ENCODE measurements at regions not wholly inside any gene's neighbourhood (a gene's known extent, or its start where the extent isn't known, plus 50 kb on each side); places are given as distances from the start of the nearest gene placed in this dataset.

DNA sequence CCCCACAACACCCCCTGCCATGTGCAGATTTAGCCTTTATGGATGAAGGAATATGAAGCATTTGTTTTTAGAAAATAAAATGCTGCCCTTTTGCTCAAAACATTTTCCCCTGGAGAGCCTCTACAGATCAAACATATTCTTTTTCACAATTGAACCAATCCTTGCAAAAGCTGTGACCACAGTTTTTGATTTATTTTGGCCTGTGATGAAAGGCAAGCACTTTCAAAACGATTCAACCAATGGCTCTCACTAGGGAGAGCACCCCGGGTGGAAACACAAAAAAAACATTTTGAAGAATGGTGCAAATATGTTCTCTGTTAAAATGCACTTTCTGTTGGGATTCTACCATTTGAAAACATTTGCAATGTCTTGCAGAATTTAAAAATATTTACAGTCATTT is 476.0 kb upstream of the ONECUT1 start:
- H3K9me3 ChIP-seq (ENCODE audit: control insufficient read depth in 2 of 2, insufficient read depth in 1 of 2, low read depth in 1 of 2, low read length in 1 of 2) = no peaks in the 10 kb centered on the region
- 60 to 63% (median 62%) methylated on average over 2 of the region's 2 CpGs for WGBS, 3 donors
- FAIRE-seq = no peak
- H3K27ac ChIP-seq (ENCODE audit: low read depth in 1 of 3, low read length in 2 of 3) = no peak overlapping the region
- H3K4me1 ChIP-seq (ENCODE audit: control insufficient read depth in 3 of 3, insufficient read depth in 2 of 3, low read depth in 1 of 3, low read length in 2 of 3) = no peaks in the 10 kb centered on the region
- no peak for DNase-seq
- no peak overlapping the region for H3K4me3 ChIP-seq (ENCODE audit: low read depth in 1 of 3, low read length in 3 of 3)
- H3K27me3 ChIP-seq (ENCODE audit: control insufficient read depth in 3 of 3, insufficient read depth in 3 of 3, low read length in 3 of 3) = no peaks in the 10 kb centered on the region
- H3K36me3 ChIP-seq (ENCODE audit: control insufficient read depth in 3 of 3, insufficient read depth in 2 of 3, low read depth in 1 of 3, low read length in 3 of 3) = no peaks in the 10 kb centered on the region

GRCh38 chr15:53260647-53261046 is 470.5 kb upstream of the ONECUT1 start:
- Histone ChIP-seq H3K27ac (ENCODE audit: low read depth in 1 of 3, low read length in 2 of 3) (no peak overlapping the region), H3K27me3 (ENCODE audit: control insufficient read depth in 3 of 3, insufficient read depth in 3 of 3, low read length in 3 of 3) (no peaks in the 10 kb centered on the region), H3K4me1 (ENCODE audit: control insufficient read depth in 3 of 3, insufficient read depth in 2 of 3, low read depth in 1 of 3, low read length in 2 of 3) (no peaks in the 10 kb centered on the region), H3K36me3 (ENCODE audit: control insufficient read depth in 3 of 3, insufficient read depth in 2 of 3, low read depth in 1 of 3, low read length in 3 of 3) (no peaks in the 10 kb centered on the region), H3K4me3 (ENCODE audit: low read depth in 1 of 3, low read length in 3 of 3) (no peak overlapping the region), H3K9me3 (ENCODE audit: control insufficient read depth in 2 of 2, insufficient read depth in 1 of 2, low read depth in 1 of 2, low read length in 1 of 2) (no peaks in the 10 kb centered on the region)
- WGBS, 3 donors = 69 to 90% (median 82%) methylated on average over 1 of the region's 1 CpG
- no peak for DNase-seq
- FAIRE-seq = no peak

DNA sequence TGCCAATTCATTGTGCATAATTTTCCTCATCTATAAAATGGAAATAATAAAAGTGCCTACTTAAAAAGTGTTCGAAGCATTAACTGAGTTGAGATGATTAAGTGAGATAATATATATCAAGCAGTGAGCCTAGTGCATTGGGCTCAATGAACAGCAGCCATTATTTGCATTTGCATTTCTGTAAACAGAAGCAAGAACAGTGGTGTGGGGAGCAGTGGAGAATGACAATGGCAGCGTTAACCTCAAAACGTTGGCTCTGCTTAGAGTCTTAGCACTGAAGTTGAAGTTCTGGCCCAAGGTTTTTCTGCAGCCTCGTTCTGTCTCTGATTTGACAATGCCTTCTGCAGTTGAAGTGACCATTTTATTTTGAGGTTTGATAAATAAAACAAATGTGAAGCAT is 466.3 kb upstream of the ONECUT1 start:
- WGBS, 3 donors = 71 to 80% (median 79%) methylated on average over 4 of the region's 4 CpGs
- no peaks in the 10 kb centered on the region for H3K36me3 ChIP-seq (ENCODE audit: control insufficient read depth in 3 of 3, insufficient read depth in 2 of 3, low read depth in 1 of 3, low read length in 3 of 3)
- no peaks in the 10 kb centered on the region for H3K9me3 ChIP-seq (ENCODE audit: control insufficient read depth in 2 of 2, insufficient read depth in 1 of 2, low read depth in 1 of 2, low read length in 1 of 2)
- peaks cover 0 to 3% (median 0%) of the 10 kb centered on the region in 3 donors for H3K27me3 ChIP-seq (ENCODE audit: control insufficient read depth in 3 of 3, insufficient read depth in 3 of 3, low read length in 3 of 3)
- no peak overlapping the region for H3K4me3 ChIP-seq (ENCODE audit: low read depth in 1 of 3, low read length in 3 of 3)
- FAIRE-seq = no peak
- H3K27ac ChIP-seq (ENCODE audit: low read depth in 1 of 3, low read length in 2 of 3) = no peak overlapping the region
- DNase-seq = no peak
- no peaks in the 10 kb centered on the region for H3K4me1 ChIP-seq (ENCODE audit: control insufficient read depth in 3 of 3, insufficient read depth in 2 of 3, low read depth in 1 of 3, low read length in 2 of 3)

DNA sequence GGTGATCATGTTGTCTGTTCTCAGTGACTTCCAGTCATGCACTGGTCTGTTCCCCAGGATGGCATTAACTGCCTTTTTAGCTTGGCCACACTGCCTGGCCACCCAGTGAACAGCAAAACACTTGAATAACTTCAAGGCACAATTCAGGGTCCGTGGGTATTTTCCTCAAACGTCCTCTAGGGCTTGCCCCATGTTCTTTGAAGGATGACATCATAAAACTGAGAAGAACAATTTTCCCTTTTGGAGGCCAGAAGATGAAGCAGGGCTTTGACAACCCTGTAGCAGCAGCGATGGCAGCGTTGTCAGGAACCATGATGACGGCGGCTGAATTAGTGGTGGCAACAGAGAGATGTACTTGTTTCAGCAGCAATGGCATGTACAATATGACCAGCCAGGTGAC is 465.9 kb upstream of the ONECUT1 start:
- WGBS, 3 donors = 76 to 78% (median 77%) methylated on average over 6 of the region's 6 CpGs
- Histone ChIP-seq H3K36me3 (ENCODE audit: control insufficient read depth in 3 of 3, insufficient read depth in 2 of 3, low read depth in 1 of 3, low read length in 3 of 3) (no peaks in the 10 kb centered on the region), H3K9me3 (ENCODE audit: control insufficient read depth in 2 of 2, insufficient read depth in 1 of 2, low read depth in 1 of 2, low read length in 1 of 2) (no peaks in the 10 kb centered on the region), H3K4me3 (ENCODE audit: low read depth in 1 of 3, low read length in 3 of 3) (no peak overlapping the region), H3K4me1 (ENCODE audit: control insufficient read depth in 3 of 3, insufficient read depth in 2 of 3, low read depth in 1 of 3, low read length in 2 of 3) (no peaks in the 10 kb centered on the region), H3K27ac (ENCODE audit: low read depth in 1 of 3, low read length in 2 of 3) (no peak overlapping the region), H3K27me3 (ENCODE audit: control insufficient read depth in 3 of 3, insufficient read depth in 3 of 3, low read length in 3 of 3) (peaks cover 0 to 3% (median 0%) of the 10 kb centered on the region in 3 donors)
- FAIRE-seq (no peak), DNase-seq (no peak)

GRCh38 chr15:53251996-53252395 is 461.9 kb upstream of the ONECUT1 start:
- Histone ChIP-seq H3K4me1 (ENCODE audit: control insufficient read depth in 3 of 3, insufficient read depth in 2 of 3, low read depth in 1 of 3, low read length in 2 of 3) (no peaks in the 10 kb centered on the region), H3K36me3 (ENCODE audit: control insufficient read depth in 3 of 3, insufficient read depth in 2 of 3, low read depth in 1 of 3, low read length in 3 of 3) (no peaks in the 10 kb centered on the region), H3K27me3 (ENCODE audit: control insufficient read depth in 3 of 3, insufficient read depth in 3 of 3, low read length in 3 of 3) (peaks cover 0 to 3% (median 0%) of the 10 kb centered on the region in 3 donors), H3K4me3 (ENCODE audit: low read depth in 1 of 3, low read length in 3 of 3) (no peak overlapping the region), H3K9me3 (ENCODE audit: control insufficient read depth in 2 of 2, insufficient read depth in 1 of 2, low read depth in 1 of 2, low read length in 1 of 2) (no peaks in the 10 kb centered on the region), H3K27ac (ENCODE audit: low read depth in 1 of 3, low read length in 2 of 3) (no peak overlapping the region)
- no peak for FAIRE-seq
- WGBS, 3 donors = 15 to 39% (median 26%) methylated on average over 8 of the region's 8 CpGs
- no peak for DNase-seq

- H3K9me3 ChIP-seq (ENCODE audit: control insufficient read depth in 2 of 2, insufficient read depth in 1 of 2, low read depth in 1 of 2, low read length in 1 of 2) = no peaks in the 10 kb centered on the region
- H3K36me3 ChIP-seq (ENCODE audit: control insufficient read depth in 3 of 3, insufficient read depth in 2 of 3, low read depth in 1 of 3, low read length in 3 of 3) = no peaks in the 10 kb centered on the region
- no peak overlapping the region for H3K27ac ChIP-seq (ENCODE audit: low read depth in 1 of 3, low read length in 2 of 3)
- FAIRE-seq (no peak), DNase-seq (no peak)
- peaks cover 0 to 3% (median 0%) of the 10 kb centered on the region in 3 donors for H3K27me3 ChIP-seq (ENCODE audit: control insufficient read depth in 3 of 3, insufficient read depth in 3 of 3, low read length in 3 of 3)
- no peak overlapping the region for H3K4me3 ChIP-seq (ENCODE audit: low read depth in 1 of 3, low read length in 3 of 3)
- WGBS, 3 donors = 31 to 53% (median 34%) methylated on average over 2 of the region's 2 CpGs
- H3K4me1 ChIP-seq (ENCODE audit: control insufficient read depth in 3 of 3, insufficient read depth in 2 of 3, low read depth in 1 of 3, low read length in 2 of 3) = no peaks in the 10 kb centered on the region
Measured at GRCh38 chr15:53251523-53251922, 461.4 kb upstream of the ONECUT1 start.

- Histone ChIP-seq H3K9me3 (ENCODE audit: control insufficient read depth in 2 of 2, insufficient read depth in 1 of 2, low read depth in 1 of 2, low read length in 1 of 2) (no peaks in the 10 kb centered on the region), H3K27ac (ENCODE audit: low read depth in 1 of 3, low read length in 2 of 3) (no peak overlapping the region), H3K27me3 (ENCODE audit: control insufficient read depth in 3 of 3, insufficient read depth in 3 of 3, low read length in 3 of 3) (peaks cover 0 to 2% (median 0%) of the 10 kb centered on the region in 3 donors), H3K36me3 (ENCODE audit: control insufficient read depth in 3 of 3, insufficient read depth in 2 of 3, low read depth in 1 of 3, low read length in 3 of 3) (no peaks in the 10 kb centered on the region), H3K4me1 (ENCODE audit: control insufficient read depth in 3 of 3, insufficient read depth in 2 of 3, low read depth in 1 of 3, low read length in 2 of 3) (no peaks in the 10 kb centered on the region), H3K4me3 (ENCODE audit: low read depth in 1 of 3, low read length in 3 of 3) (no peak overlapping the region)
- FAIRE-seq (no peak), DNase-seq (no peak)
- WGBS, 3 donors = 61 to 71% (median 70%) methylated on average over 2 of the region's 2 CpGs
Measured at GRCh38 chr15:53247041-53247708, 457.0 kb upstream of the ONECUT1 start.

DNA sequence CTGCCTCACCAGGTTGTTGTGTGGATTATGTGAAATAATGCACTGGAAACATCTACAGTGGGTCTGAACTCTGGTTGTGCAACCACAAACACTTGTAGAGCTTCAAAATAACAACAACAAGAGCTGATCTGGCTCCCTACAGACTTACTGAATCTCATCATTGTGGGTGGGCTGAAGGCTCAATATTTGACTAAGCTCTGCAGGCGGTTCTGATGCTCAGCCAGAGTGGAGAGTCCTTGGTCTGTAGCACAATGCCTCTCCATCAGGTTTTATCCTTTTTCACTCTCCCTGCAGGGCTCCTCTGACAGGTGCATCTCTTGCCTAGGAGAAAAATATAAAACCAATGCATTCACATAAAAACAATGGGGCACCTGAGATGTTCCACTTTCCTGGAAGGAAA is 456.3 kb upstream of the ONECUT1 start:
- no peak for FAIRE-seq
- 85 to 95% (median 95%) methylated on average over 1 of the region's 1 CpG for WGBS, 3 donors

GRCh38 chr15:53233801-53234200 is 443.7 kb upstream of the ONECUT1 start:
- H3K27me3 ChIP-seq (ENCODE audit: control insufficient read depth in 3 of 3, insufficient read depth in 3 of 3, low read length in 3 of 3) = no peaks in the 10 kb centered on the region
- FAIRE-seq (no peak), DNase-seq (no peak)
- no peaks in the 10 kb centered on the region for H3K9me3 ChIP-seq (ENCODE audit: control insufficient read depth in 2 of 2, insufficient read depth in 1 of 2, low read depth in 1 of 2, low read length in 1 of 2)
- 41 to 59% (median 52%) methylated on average over 2 of the region's 2 CpGs for WGBS, 3 donors
- no peak overlapping the region for H3K27ac ChIP-seq (ENCODE audit: low read depth in 1 of 3, low read length in 2 of 3)
- no peaks in the 10 kb centered on the region for H3K36me3 ChIP-seq (ENCODE audit: control insufficient read depth in 3 of 3, insufficient read depth in 2 of 3, low read depth in 1 of 3, low read length in 3 of 3)
- H3K4me1 ChIP-seq (ENCODE audit: control insufficient read depth in 3 of 3, insufficient read depth in 2 of 3, low read depth in 1 of 3, low read length in 2 of 3) = no peaks in the 10 kb centered on the region
- no peak overlapping the region for H3K4me3 ChIP-seq (ENCODE audit: low read depth in 1 of 3, low read length in 3 of 3)

More for the DNA sequence above, 456.3 kb upstream of the ONECUT1 start:
- Histone ChIP-seq H3K9me3 (ENCODE audit: control insufficient read depth in 2 of 2, insufficient read depth in 1 of 2, low read depth in 1 of 2, low read length in 1 of 2) (no peaks in the 10 kb centered on the region), H3K27ac (ENCODE audit: low read depth in 1 of 3, low read length in 2 of 3) (no peak overlapping the region), H3K4me3 (ENCODE audit: low read depth in 1 of 3, low read length in 3 of 3) (no peak overlapping the region), H3K27me3 (ENCODE audit: control insufficient read depth in 3 of 3, insufficient read depth in 3 of 3, low read length in 3 of 3) (no peaks in the 10 kb centered on the region), H3K4me1 (ENCODE audit: control insufficient read depth in 3 of 3, insufficient read depth in 2 of 3, low read depth in 1 of 3, low read length in 2 of 3) (no peaks in the 10 kb centered on the region), H3K36me3 (ENCODE audit: control insufficient read depth in 3 of 3, insufficient read depth in 2 of 3, low read depth in 1 of 3, low read length in 3 of 3) (no peaks in the 10 kb centered on the region)
- no peak for DNase-seq
